Effector CD8-positive, alpha-beta T cell (primary cell): ENCODE measurements at regions not wholly inside any gene's neighbourhood (a gene's known extent, or its start where the extent isn't known, plus 50 kb on each side); places are given as distances from the start of the nearest gene placed in this dataset.
"Not testable (repeated sequence)": the region's sequence is repeated elsewhere in the genome, so short reads cannot be mapped to it uniquely, and the experiment has no call there.

Source experiments
- DNase-seq: peaks from one replicate; lab custom pipeline; 2025; lab: John Stamatoyannopoulos, UW

GRCh38 chr9:30484690-30485089 lies 1899.8 kb upstream of the ACO1 start:
- no peak for DNase-seq

- no peak for DNase-seq
Measured at GRCh38 chr9:30504502-30504905, 1879.9 kb upstream of the ACO1 start.

GRCh38 chr9:30505311-30505710 lies 1879.1 kb upstream of the ACO1 start:
- DNase-seq, result no peak

- no peak for DNase-seq
Measured at GRCh38 chr9:30506749-30507148, 1877.7 kb upstream of the ACO1 start.

- no peak for DNase-seq
Measured at GRCh38 chr9:30507166-30507565, 1877.3 kb upstream of the ACO1 start.

GRCh38 chr9:30511666-30512065 lies 1872.8 kb upstream of the ACO1 start:
- DNase-seq, result no peak

GRCh38 chr9:30519166-30519565 lies 1865.3 kb upstream of the ACO1 start:
- DNase-seq, result no peak

GRCh38 chr9:30519756-30520155 lies 1864.7 kb upstream of the ACO1 start:
- DNase-seq, result no peak

GRCh38 chr9:30522061-30522460 lies 1862.4 kb upstream of the ACO1 start:
- DNase-seq, result no peak

- no peak for DNase-seq
Measured at GRCh38 chr9:30522486-30522885, 1862.0 kb upstream of the ACO1 start.

GRCh38 chr9:30524311-30524710 lies 1860.1 kb upstream of the ACO1 start:
- DNase-seq, result no peak

GRCh38 chr9:30534455-30534854 lies 1850.0 kb upstream of the ACO1 start:
- DNase-seq, result no peak

- DNase-seq, result no peak
Measured at GRCh38 chr9:30534896-30535295, 1849.5 kb upstream of the ACO1 start.

GRCh38 chr9:30536494-30536893 lies 1847.9 kb upstream of the ACO1 start:
- DNase-seq, result no peak

- not testable (repeated sequence) for DNase-seq
Measured at GRCh38 chr9:30539696-30540095, 1844.7 kb upstream of the ACO1 start.

GRCh38 chr9:30574355-30575151 lies 1809.9 kb upstream of the ACO1 start:
- no peak for DNase-seq

- DNase-seq, result no peak
Measured at GRCh38 chr9:30575218-30575617, 1809.2 kb upstream of the ACO1 start.

GRCh38 chr9:30575691-30576090 lies 1808.8 kb upstream of the ACO1 start:
- DNase-seq, result no peak

- no peak for DNase-seq
Measured at GRCh38 chr9:30579810-30580209, 1804.6 kb upstream of the ACO1 start.

GRCh38 chr9:30582240-30582639 lies 1802.2 kb upstream of the ACO1 start:
- no peak for DNase-seq

- DNase-seq, result no peak
Measured at GRCh38 chr9:30584559-30584958, 1799.9 kb upstream of the ACO1 start.

GRCh38 chr9:30591461-30591860 lies 1793.0 kb upstream of the ACO1 start:
- DNase-seq, result no peak

- DNase-seq, result no peak
Measured at GRCh38 chr9:30597608-30598007, 1786.8 kb upstream of the ACO1 start.

GRCh38 chr9:30605936-30606335 lies 1778.5 kb upstream of the ACO1 start:
- DNase-seq, result no peak
